ENCODE measurements at regions not wholly inside any gene's neighbourhood (a gene's known extent, or its start where the extent isn't known, plus 50 kb on each side); places are given as distances from the start of the nearest gene placed in this dataset.

GRCh38 chr5:159737263-159737662 lies 179.0 kb upstream of the ADRA1B start (continued):
- TF ChIP-seq CBX8 (IDR thresholded peaks at IDR 0.05; ENCODE audit: borderline replicate concordance, extremely low read depth, low read depth, low read length, poor library complexity, severe bottlenecking), result no peak
- TF ChIP-seq KDM2B (CRISPR knock-in tag; IDR thresholded peaks at IDR 0.05), result no peak
- no peak for TF ChIP-seq PTRF (tag; IDR thresholded peaks at IDR 0.05)
- TF ChIP-seq TCF15 (CRISPR knock-in tag; IDR thresholded peaks at IDR 0.05), result no peak
- TF ChIP-seq HMG20B (CRISPR knock-in tag; IDR thresholded peaks at IDR 0.05), result no peak
- TF ChIP-seq GMEB1 (CRISPR knock-in tag; IDR thresholded peaks at IDR 0.05), result no peak
- TF ChIP-seq MYNN (IDR thresholded peaks at IDR 0.05), result peak; percentile 41; the same call in 1 of the 2 replicates
- TF ChIP-seq MYNN (CRISPR knock-in tag; IDR thresholded peaks at IDR 0.05), result no peak
- TF ChIP-seq RNF2 (IDR thresholded peaks at IDR 0.05), result peak; percentile 12; the same call in 1 of the 2 replicates
- no peak for TF ChIP-seq TSHZ1 (CRISPR knock-in tag; IDR thresholded peaks at IDR 0.05)
- TF ChIP-seq STAT5B (CRISPR knock-in tag; IDR thresholded peaks at IDR 0.05), result no peak
- no peak for TF ChIP-seq ZFPM2 (CRISPR knock-in tag; IDR thresholded peaks at IDR 0.05)
- TF ChIP-seq CREM (IDR thresholded peaks at IDR 0.05; ENCODE audit: low read depth), result no peak
- TF ChIP-seq JUND (IDR thresholded peaks at IDR 0.05; ENCODE audit: borderline replicate concordance, low read depth, low read length), result peak; percentile 17
- no peak for TF ChIP-seq JUND (tag; IDR thresholded peaks at IDR 0.05; ENCODE audit: borderline replicate concordance, low read depth, low read length)
- no peak for TF ChIP-seq NR3C1 (CRISPR knock-in tag; IDR thresholded peaks at IDR 0.05)
- TF ChIP-seq RFX1 (IDR thresholded peaks at IDR 0.05), result peak; percentile 52
- TF ChIP-seq ZNF232 (CRISPR knock-in tag; IDR thresholded peaks at IDR 0.05), result no peak
- TF ChIP-seq HMGXB4 (CRISPR knock-in tag; IDR thresholded peaks at IDR 0.05), result no peak
- no peak for TF ChIP-seq NEUROD1 (IDR thresholded peaks at IDR 0.05; ENCODE audit: borderline replicate concordance, low read depth, low read length, partially characterized antibody)
- no peak for TF ChIP-seq ETV5 (CRISPR knock-in tag; IDR thresholded peaks at IDR 0.05; ENCODE audit: low read depth)
- no peak for TF ChIP-seq TEAD4 (IDR thresholded peaks at IDR 0.05; ENCODE audit: low read length)
- TF ChIP-seq TEAD4 (CRISPR knock-in tag; IDR thresholded peaks at IDR 0.05; ENCODE audit: borderline replicate concordance), result no peak
- peak; percentile 26 for TF ChIP-seq ZNF76 (CRISPR knock-in tag; IDR thresholded peaks at IDR 0.05; ENCODE audit: borderline replicate concordance)
- TF ChIP-seq PHF8 (IDR thresholded peaks at IDR 0.05; ENCODE audit: borderline replicate concordance, low read length), result no peak
